ENCODE measurements at regions not wholly inside any gene's neighbourhood (a gene's known extent, or its start where the extent isn't known, plus 50 kb on each side); places are given as distances from the start of the nearest gene placed in this dataset.
"Not testable (repeated sequence)": the region's sequence is repeated elsewhere in the genome, so short reads cannot be mapped to it uniquely, and the experiment has no call there.

GRCh38 chr2:131627777-131628176, 100.1 kb downstream of the CCDC74A start:
- H3K27ac ChIP-seq (ENCODE audit: insufficient read depth, low read length); H3K9me3 ChIP-seq (ENCODE audit: control insufficient read depth, insufficient read depth, low read depth, low read length); H3K27me3 ChIP-seq (ENCODE audit: control insufficient read depth, insufficient read depth, low read length); H3K9ac ChIP-seq (ENCODE audit: insufficient read depth, low read length); H3K4me2 ChIP-seq (ENCODE audit: extremely low read depth, insufficient read depth, low read length); H2AFZ ChIP-seq (ENCODE audit: low read length); H3K79me2 ChIP-seq (ENCODE audit: control insufficient read depth, insufficient read depth, low read length); DNase-seq (ENCODE audit: low read depth in 2 of 2); H3K4me3 ChIP-seq (replicated peaks in 1 of 4; ENCODE audit: control extremely low read depth in 1 of 4, insufficient read depth in 1 of 4, low read depth in 3 of 4, low read length in 4 of 4); H4K20me1 ChIP-seq (ENCODE audit: control insufficient read depth, extremely low read depth, insufficient read depth, low read length); H3K4me1 ChIP-seq (ENCODE audit: control insufficient read depth, extremely low read depth, insufficient read depth, low read length); H3K36me3 ChIP-seq (ENCODE audit: control insufficient read depth, insufficient read depth, low read length): not testable (repeated sequence)

DNA sequence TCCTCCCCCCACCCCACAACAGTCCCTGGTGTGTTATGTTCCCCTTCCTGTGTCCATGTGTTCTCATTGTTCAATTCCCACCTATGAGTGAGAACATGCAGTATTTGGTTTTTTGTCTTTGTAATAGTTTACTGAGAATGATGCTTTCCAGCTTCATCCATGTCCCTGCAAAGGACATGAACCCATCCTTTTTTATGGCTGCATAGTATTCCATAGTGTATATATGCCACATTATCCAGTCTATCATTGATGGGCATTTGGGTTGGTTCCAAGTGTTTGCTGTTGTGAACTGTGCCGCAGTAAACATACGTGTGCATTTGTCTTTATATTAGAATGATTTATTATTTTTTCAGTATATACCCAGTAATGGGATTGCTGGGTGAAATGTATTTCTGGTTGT, 104.0 kb downstream of the CCDC74A start:
- H3K4me1 ChIP-seq (ENCODE audit: control insufficient read depth, extremely low read depth, insufficient read depth, low read length); H3K9ac ChIP-seq (ENCODE audit: insufficient read depth, low read length); H3K79me2 ChIP-seq (ENCODE audit: control insufficient read depth, insufficient read depth, low read length); DNase-seq (ENCODE audit: low read depth in 2 of 2); H3K36me3 ChIP-seq (ENCODE audit: control insufficient read depth, insufficient read depth, low read length); H3K4me3 ChIP-seq (replicated peaks in 1 of 4; ENCODE audit: control extremely low read depth in 1 of 4, insufficient read depth in 1 of 4, low read depth in 3 of 4, low read length in 4 of 4); H3K9me3 ChIP-seq (ENCODE audit: control insufficient read depth, insufficient read depth, low read depth, low read length); H3K4me2 ChIP-seq (ENCODE audit: extremely low read depth, insufficient read depth, low read length); H2AFZ ChIP-seq (ENCODE audit: low read length); H3K27me3 ChIP-seq (ENCODE audit: control insufficient read depth, insufficient read depth, low read length); H4K20me1 ChIP-seq (ENCODE audit: control insufficient read depth, extremely low read depth, insufficient read depth, low read length); H3K27ac ChIP-seq (ENCODE audit: insufficient read depth, low read length): not testable (repeated sequence)

GRCh38 chr2:131633405-131633804, 105.7 kb downstream of the CCDC74A start:
- H3K4me1 ChIP-seq (ENCODE audit: control insufficient read depth, extremely low read depth, insufficient read depth, low read length); DNase-seq (ENCODE audit: low read depth in 2 of 2); H4K20me1 ChIP-seq (ENCODE audit: control insufficient read depth, extremely low read depth, insufficient read depth, low read length); H3K9me3 ChIP-seq (ENCODE audit: control insufficient read depth, insufficient read depth, low read depth, low read length); H3K4me2 ChIP-seq (ENCODE audit: extremely low read depth, insufficient read depth, low read length); H3K27me3 ChIP-seq (ENCODE audit: control insufficient read depth, insufficient read depth, low read length); H3K4me3 ChIP-seq (replicated peaks in 1 of 4; ENCODE audit: control extremely low read depth in 1 of 4, insufficient read depth in 1 of 4, low read depth in 3 of 4, low read length in 4 of 4); H3K36me3 ChIP-seq (ENCODE audit: control insufficient read depth, insufficient read depth, low read length); H2AFZ ChIP-seq (ENCODE audit: low read length); H3K79me2 ChIP-seq (ENCODE audit: control insufficient read depth, insufficient read depth, low read length); H3K9ac ChIP-seq (ENCODE audit: insufficient read depth, low read length); H3K27ac ChIP-seq (ENCODE audit: insufficient read depth, low read length): not testable (repeated sequence)

DNA sequence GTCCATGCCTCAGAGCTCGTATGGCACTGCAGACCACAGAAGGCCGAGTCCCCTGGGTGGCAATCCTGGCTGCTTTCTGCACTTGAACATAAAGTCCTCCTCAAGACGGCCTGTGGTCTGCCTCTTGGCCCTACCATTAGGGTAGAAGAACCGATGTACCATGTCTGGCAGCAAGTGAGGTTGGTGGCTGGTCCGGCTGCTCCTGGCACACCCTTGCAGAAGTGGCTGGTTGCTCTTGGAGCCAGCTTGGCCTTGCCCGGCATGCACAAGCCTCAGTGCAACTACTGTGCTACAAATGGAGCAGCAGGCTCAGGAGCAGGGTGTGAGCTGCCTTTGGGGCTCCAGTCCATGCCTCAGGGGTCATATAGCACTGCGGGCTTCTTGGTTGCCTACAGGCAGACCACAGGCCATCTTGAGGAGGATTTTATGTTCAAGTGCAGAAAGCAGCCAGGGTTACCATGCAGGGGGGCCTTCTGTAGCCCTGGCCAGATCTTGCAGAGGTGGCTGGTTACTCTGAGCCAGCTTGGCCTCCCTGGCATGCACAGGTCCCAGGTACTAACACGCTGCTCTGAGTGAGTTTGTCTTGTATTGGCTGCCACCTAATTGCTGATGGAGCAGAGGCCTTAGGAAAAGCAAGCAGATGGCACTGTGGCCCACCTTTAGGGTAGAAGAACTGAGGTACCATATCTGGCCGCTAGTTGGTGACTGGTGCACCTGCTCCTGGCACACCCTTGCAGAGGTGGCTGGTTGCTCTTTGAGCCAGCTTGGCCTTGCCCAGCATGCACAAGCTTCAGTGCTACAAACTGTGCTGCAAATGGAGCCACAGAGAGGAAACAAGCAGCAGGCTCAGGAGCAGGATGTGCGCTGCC, 106.4 kb downstream of the CCDC74A start:
- not testable (repeated sequence) for H3K4me2 ChIP-seq (ENCODE audit: extremely low read depth, insufficient read depth, low read length); H2AFZ ChIP-seq (ENCODE audit: low read length); H3K36me3 ChIP-seq (ENCODE audit: control insufficient read depth, insufficient read depth, low read length); H3K4me3 ChIP-seq (replicated peaks in 1 of 4; ENCODE audit: control extremely low read depth in 1 of 4, insufficient read depth in 1 of 4, low read depth in 3 of 4, low read length in 4 of 4); H3K27me3 ChIP-seq (ENCODE audit: control insufficient read depth, insufficient read depth, low read length); H3K79me2 ChIP-seq (ENCODE audit: control insufficient read depth, insufficient read depth, low read length); H3K27ac ChIP-seq (ENCODE audit: insufficient read depth, low read length); H3K9me3 ChIP-seq (ENCODE audit: control insufficient read depth, insufficient read depth, low read depth, low read length); H3K4me1 ChIP-seq (ENCODE audit: control insufficient read depth, extremely low read depth, insufficient read depth, low read length); H3K9ac ChIP-seq (ENCODE audit: insufficient read depth, low read length); H4K20me1 ChIP-seq (ENCODE audit: control insufficient read depth, extremely low read depth, insufficient read depth, low read length); DNase-seq (ENCODE audit: low read depth in 2 of 2)

GRCh38 chr2:131635611-131636010, 107.9 kb downstream of the CCDC74A start:
- Histone ChIP-seq H2AFZ (ENCODE audit: low read length) (no peak overlapping the region), H3K4me1 (ENCODE audit: control insufficient read depth, extremely low read depth, insufficient read depth, low read length) (no peaks in the 10 kb centered on the region), H3K4me3 (replicated peaks in 1 of 4; ENCODE audit: control extremely low read depth in 1 of 4, insufficient read depth in 1 of 4, low read depth in 3 of 4, low read length in 4 of 4) (no peak overlapping the region), H3K27ac (ENCODE audit: insufficient read depth, low read length) (no peak overlapping the region), H3K36me3 (ENCODE audit: control insufficient read depth, insufficient read depth, low read length) (no peaks in the 10 kb centered on the region), H3K9ac (ENCODE audit: insufficient read depth, low read length) (no peak overlapping the region), H3K27me3 (ENCODE audit: control insufficient read depth, insufficient read depth, low read length) (no peaks in the 10 kb centered on the region), H3K4me2 (ENCODE audit: extremely low read depth, insufficient read depth, low read length) (no peak overlapping the region), H4K20me1 (ENCODE audit: control insufficient read depth, extremely low read depth, insufficient read depth, low read length) (no peaks in the 10 kb centered on the region), H3K9me3 (ENCODE audit: control insufficient read depth, insufficient read depth, low read depth, low read length) (no peaks in the 10 kb centered on the region), H3K79me2 (ENCODE audit: control insufficient read depth, insufficient read depth, low read length) (no peaks in the 10 kb centered on the region)
- TF ChIP-seq, protein P1, sequence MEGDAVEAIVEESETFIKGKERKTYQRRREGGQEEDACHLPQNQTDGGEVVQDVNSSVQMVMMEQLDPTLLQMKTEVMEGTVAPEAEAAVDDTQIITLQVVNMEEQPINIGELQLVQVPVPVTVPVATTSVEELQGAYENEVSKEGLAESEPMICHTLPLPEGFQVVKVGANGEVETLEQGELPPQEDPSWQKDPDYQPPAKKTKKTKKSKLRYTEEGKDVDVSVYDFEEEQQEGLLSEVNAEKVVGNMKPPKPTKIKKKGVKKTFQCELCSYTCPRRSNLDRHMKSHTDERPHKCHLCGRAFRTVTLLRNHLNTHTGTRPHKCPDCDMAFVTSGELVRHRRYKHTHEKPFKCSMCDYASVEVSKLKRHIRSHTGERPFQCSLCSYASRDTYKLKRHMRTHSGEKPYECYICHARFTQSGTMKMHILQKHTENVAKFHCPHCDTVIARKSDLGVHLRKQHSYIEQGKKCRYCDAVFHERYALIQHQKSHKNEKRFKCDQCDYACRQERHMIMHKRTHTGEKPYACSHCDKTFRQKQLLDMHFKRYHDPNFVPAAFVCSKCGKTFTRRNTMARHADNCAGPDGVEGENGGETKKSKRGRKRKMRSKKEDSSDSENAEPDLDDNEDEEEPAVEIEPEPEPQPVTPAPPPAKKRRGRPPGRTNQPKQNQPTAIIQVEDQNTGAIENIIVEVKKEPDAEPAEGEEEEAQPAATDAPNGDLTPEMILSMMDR (conservative IDR thresholded peaks at IDR 0.05 in 1 of 2, IDR thresholded peaks at IDR 0.05 in 1 of 2; ENCODE audit: low read depth in 1 of 2, low read length in 2 of 2): no peak
- no peak for TF ChIP-seq EZH2 (IDR thresholded peaks at IDR 0.05; ENCODE audit: low read length, missing control alignments)
- no peak for DNase-seq (ENCODE audit: low read depth in 2 of 2)

GRCh38 chr2:131636704-131637308, 109.1 kb downstream of the CCDC74A start:
- not testable (repeated sequence) for DNase-seq (ENCODE audit: low read depth in 2 of 2); H3K4me3 ChIP-seq (replicated peaks in 1 of 4; ENCODE audit: control extremely low read depth in 1 of 4, insufficient read depth in 1 of 4, low read depth in 3 of 4, low read length in 4 of 4)

More at GRCh38 chr2:131636704-131637308, 109.1 kb downstream of the CCDC74A start:
- H3K36me3 ChIP-seq (ENCODE audit: control insufficient read depth, insufficient read depth, low read length); H3K9ac ChIP-seq (ENCODE audit: insufficient read depth, low read length); H3K9me3 ChIP-seq (ENCODE audit: control insufficient read depth, insufficient read depth, low read depth, low read length); H3K79me2 ChIP-seq (ENCODE audit: control insufficient read depth, insufficient read depth, low read length); H2AFZ ChIP-seq (ENCODE audit: low read length); H3K4me1 ChIP-seq (ENCODE audit: control insufficient read depth, extremely low read depth, insufficient read depth, low read length); H3K27me3 ChIP-seq (ENCODE audit: control insufficient read depth, insufficient read depth, low read length); H4K20me1 ChIP-seq (ENCODE audit: control insufficient read depth, extremely low read depth, insufficient read depth, low read length); H3K27ac ChIP-seq (ENCODE audit: insufficient read depth, low read length); H3K4me2 ChIP-seq (ENCODE audit: extremely low read depth, insufficient read depth, low read length): not testable (repeated sequence)

All from fibroblast of lung (primary cell).